Neural crest cell (in vitro differentiated cells): ENCODE measurements at regions not wholly inside any gene's neighbourhood (a gene's known extent, or its start where the extent isn't known, plus 50 kb on each side); places are given as distances from the start of the nearest gene placed in this dataset.

Source experiments
- DNase-seq: peaks from one replicate; pipeline ENCODE4 v3.0.0; 2021; ENCODE audit warnings: low read depth, mixed read lengths, low spot score
- H3K27ac Mint-ChIP-seq: one replicate; pipeline ENCODE4 v1.8.0; 2021; ENCODE audit warnings: mild to moderate bottlenecking, mixed read lengths; ENCODE audit not compliant: unreplicated experiment
- H3K27me3 Mint-ChIP-seq: 2 replicates; pipeline ENCODE4 v1.8.0; 2021; ENCODE audit warnings: low read depth, mild to moderate bottlenecking, mixed read lengths
- H3K36me3 Mint-ChIP-seq: 2 replicates; pipeline ENCODE4 v1.8.0; 2021; ENCODE audit warnings: low read depth, mild to moderate bottlenecking, mixed read lengths
- H3K4me1 Mint-ChIP-seq: 2 replicates; pipeline ENCODE4 v1.8.0; 2021; ENCODE audit warnings: mixed read lengths
- H3K4me3 Mint-ChIP-seq: one replicate; pipeline ENCODE4 v1.8.0; 2021; ENCODE audit warnings: mild to moderate bottlenecking, mixed read lengths
- H3K9me3 Mint-ChIP-seq: 2 replicates; pipeline ENCODE4 v1.8.0; 2021; ENCODE audit warnings: mixed read lengths
- CTCF ChIP-seq: fragments of 200-600 bp; sonication (generic); conservative IDR thresholded peaks from 2 replicates; pipeline ENCODE4 v1.5.0; 2021; ENCODE audit warnings: antibody characterized with exemption, mild to moderate bottlenecking

GRCh38 chr2:38448692-38449410 is 71.8 kb upstream of the ATL2 start:
- H3K27ac Mint-ChIP-seq: no peak overlapping the region
- no peak for DNase-seq
- H3K4me3 Mint-ChIP-seq: no peak overlapping the region
- no peak for TF ChIP-seq CTCF
- H3K27me3 Mint-ChIP-seq: peaks cover 5% of the 10 kb centered on the region
- H3K36me3 Mint-ChIP-seq: no peaks in the 10 kb centered on the region
- H3K4me1 Mint-ChIP-seq: no peaks in the 10 kb centered on the region
- no peaks in the 10 kb centered on the region for H3K9me3 Mint-ChIP-seq

GRCh38 chr2:38446906-38447561 is 70.0 kb upstream of the ATL2 start:
- Mint-ChIP-seq H3K27ac (no peak overlapping the region), H3K27me3 (peaks cover 16% of the 10 kb centered on the region), H3K36me3 (no peaks in the 10 kb centered on the region), H3K4me1 (peaks cover 10% of the 10 kb centered on the region), H3K9me3 (no peaks in the 10 kb centered on the region), H3K4me3 (no peak overlapping the region)
- no peak for DNase-seq
- TF ChIP-seq CTCF: no peak

GRCh38 chr2:38446418-38446817 is 69.3 kb upstream of the ATL2 start:
- H3K27ac Mint-ChIP-seq: no peak overlapping the region
- TF ChIP-seq CTCF: no peak
- H3K4me3 Mint-ChIP-seq: no peak overlapping the region

GRCh38 chr2:38444247-38444646 is 67.2 kb upstream of the ATL2 start:
- no peak for DNase-seq
- H3K36me3 Mint-ChIP-seq: no peaks in the 10 kb centered on the region
- H3K27me3 Mint-ChIP-seq: peaks cover 16% of the 10 kb centered on the region
- no peak overlapping the region for H3K4me3 Mint-ChIP-seq
- H3K27ac Mint-ChIP-seq: no peak overlapping the region
- H3K9me3 Mint-ChIP-seq: no peaks in the 10 kb centered on the region
- no peak for TF ChIP-seq CTCF
- H3K4me1 Mint-ChIP-seq: peaks cover 19% of the 10 kb centered on the region

More at GRCh38 chr2:38446418-38446817, 69.3 kb upstream of the ATL2 start:
- no peaks in the 10 kb centered on the region for H3K9me3 Mint-ChIP-seq
- H3K4me1 Mint-ChIP-seq: peaks cover 10% of the 10 kb centered on the region
- H3K36me3 Mint-ChIP-seq: no peaks in the 10 kb centered on the region
- no peak for DNase-seq
- H3K27me3 Mint-ChIP-seq: peaks cover 16% of the 10 kb centered on the region

- no peak for DNase-seq
- H3K4me3 Mint-ChIP-seq: no peak overlapping the region
- H3K27me3 Mint-ChIP-seq: peaks cover 16% of the 10 kb centered on the region
- no peak for TF ChIP-seq CTCF
- no peaks in the 10 kb centered on the region for H3K36me3 Mint-ChIP-seq
- peaks cover 32% of the 10 kb centered on the region for H3K4me1 Mint-ChIP-seq
- H3K9me3 Mint-ChIP-seq: no peaks in the 10 kb centered on the region
- no peak overlapping the region for H3K27ac Mint-ChIP-seq
These were observed 65.8 kb upstream of the ATL2 start for GRCh38 chr2:38442643-38443541.
